Astrocyte (in vitro differentiated cells and primary cell): ENCODE measurements at regions not wholly inside any gene's neighbourhood (a gene's known extent, or its start where the extent isn't known, plus 50 kb on each side); places are given as distances from the start of the nearest gene placed in this dataset.

Experiments used
- DNase-seq: peaks from one replicate; pipeline ENCODE4 v3.0.0-alpha.2; 2010; ENCODE audit warnings: low read depth
- FAIRE-seq: peaks from 2 replicates; lab custom pipeline; 2011; peaks lifted over from hg19 to GRCh38; lab: Jason Lieb, UNC
- H2AFZ ChIP-seq: 2 replicates; pipeline ENCODE4 v1.6.0; 2012; ENCODE audit warnings: low read depth, low read length, inconsistent platforms
- H3K27ac ChIP-seq: 2 replicates; pipeline ENCODE4 v1.5.1; 2011; ENCODE audit warnings: low read depth, low read length, inconsistent platforms
- H3K27me3 ChIP-seq: 2 replicates; pipeline ENCODE4 v1.6.0; 2011; ENCODE audit warnings: low read length, inconsistent platforms; ENCODE audit not compliant: insufficient read depth
- H3K36me3 ChIP-seq: 2 replicates; pipeline ENCODE4 v1.5.1; 2011; ENCODE audit warnings: low read length, inconsistent platforms; ENCODE audit not compliant: insufficient read depth
- H3K4me1 ChIP-seq: 2 replicates; pipeline ENCODE4 v1.5.1; 2011; ENCODE audit warnings: low read length, inconsistent platforms; ENCODE audit not compliant: insufficient read depth
- H3K4me2 ChIP-seq: 2 replicates; pipeline ENCODE4 v1.6.0; 2012; ENCODE audit warnings: low read length, inconsistent platforms
- H3K4me3 ChIP-seq: 2 replicates; pipeline ENCODE4 v1.5.1; 2011; ENCODE audit warnings: low read depth, mild to moderate bottlenecking, low read length, inconsistent platforms; ENCODE audit not compliant: insufficient read depth
- H3K79me2 ChIP-seq: 2 replicates; pipeline ENCODE4 v1.6.0; 2012; ENCODE audit warnings: mild to moderate bottlenecking, low read length, inconsistent platforms; ENCODE audit not compliant: insufficient read depth
- H3K9ac ChIP-seq: 2 replicates; pipeline ENCODE4 v1.6.0; 2012; ENCODE audit warnings: mild to moderate bottlenecking, low read length, inconsistent platforms
- H3K9me3 ChIP-seq: 2 replicates; pipeline ENCODE4 v1.5.1; 2012; ENCODE audit warnings: low read depth, mild to moderate bottlenecking, low read length, inconsistent platforms; ENCODE audit not compliant: insufficient read depth
- H4K20me1 ChIP-seq: 2 replicates; pipeline ENCODE4 v1.6.0; 2012; ENCODE audit warnings: low read length, inconsistent platforms; ENCODE audit not compliant: insufficient read depth
- H3K27ac Mint-ChIP-seq: one replicate; pipeline ENCODE4 v1.8.0; 2021; ENCODE audit warnings: mild to moderate bottlenecking, mixed read lengths; ENCODE audit not compliant: unreplicated experiment
- H3K27me3 Mint-ChIP-seq: one replicate; pipeline ENCODE4 v1.8.0; 2021; ENCODE audit warnings: low read depth, mixed read lengths; ENCODE audit not compliant: unreplicated experiment
- H3K36me3 Mint-ChIP-seq: one replicate; pipeline ENCODE4 v1.8.0; 2021; ENCODE audit warnings: low read depth, mixed read lengths; ENCODE audit not compliant: unreplicated experiment
- H3K4me1 Mint-ChIP-seq: one replicate; pipeline ENCODE4 v1.8.0; 2021; ENCODE audit warnings: low read depth, mixed read lengths; ENCODE audit not compliant: unreplicated experiment
- H3K4me3 Mint-ChIP-seq: one replicate; pipeline ENCODE4 v1.8.0; 2021; ENCODE audit warnings: mild to moderate bottlenecking, moderate library complexity, mixed read lengths; ENCODE audit not compliant: unreplicated experiment
- H3K9me3 Mint-ChIP-seq: one replicate; pipeline ENCODE4 v1.8.0; 2021; ENCODE audit warnings: mild to moderate bottlenecking, mixed read lengths; ENCODE audit not compliant: unreplicated experiment
- EZH2 ChIP-seq: IDR thresholded peaks from 2 replicates; pipeline ENCODE4 v1.6.1; 2012; ENCODE audit warnings: mild to moderate bottlenecking, low read length, inconsistent platforms; ENCODE audit not compliant: insufficient read depth
- TF ChIP-seq, protein P1 (sequence below): IDR thresholded peaks from 2 replicates; pipeline ENCODE4 v1.5.1; 2011; ENCODE audit warnings: low read depth, mild to moderate bottlenecking, inconsistent platforms, low read length, moderate library complexity; ENCODE audit not compliant: insufficient read depth

DNA sequence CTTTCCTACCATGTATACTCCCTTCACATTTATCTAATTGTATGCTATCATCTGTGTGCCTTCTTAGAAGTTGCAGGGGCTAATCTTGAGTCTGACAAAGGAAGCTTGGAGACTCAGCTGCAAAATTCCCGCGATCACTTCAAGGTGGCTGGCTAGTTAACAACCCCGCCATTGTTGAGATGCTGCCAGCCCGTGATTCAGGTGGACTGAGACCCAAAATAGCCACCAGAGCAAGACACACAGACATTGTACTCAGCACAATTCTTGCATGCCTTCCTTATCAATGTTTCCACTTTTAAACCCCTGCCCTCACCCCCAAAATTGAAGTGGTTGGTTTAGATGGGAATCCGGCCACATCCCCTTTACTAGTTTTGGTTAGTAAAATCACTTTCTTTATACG lies 225.8 kb upstream of the ZNF717 start:
- TF ChIP-seq, protein P1, sequence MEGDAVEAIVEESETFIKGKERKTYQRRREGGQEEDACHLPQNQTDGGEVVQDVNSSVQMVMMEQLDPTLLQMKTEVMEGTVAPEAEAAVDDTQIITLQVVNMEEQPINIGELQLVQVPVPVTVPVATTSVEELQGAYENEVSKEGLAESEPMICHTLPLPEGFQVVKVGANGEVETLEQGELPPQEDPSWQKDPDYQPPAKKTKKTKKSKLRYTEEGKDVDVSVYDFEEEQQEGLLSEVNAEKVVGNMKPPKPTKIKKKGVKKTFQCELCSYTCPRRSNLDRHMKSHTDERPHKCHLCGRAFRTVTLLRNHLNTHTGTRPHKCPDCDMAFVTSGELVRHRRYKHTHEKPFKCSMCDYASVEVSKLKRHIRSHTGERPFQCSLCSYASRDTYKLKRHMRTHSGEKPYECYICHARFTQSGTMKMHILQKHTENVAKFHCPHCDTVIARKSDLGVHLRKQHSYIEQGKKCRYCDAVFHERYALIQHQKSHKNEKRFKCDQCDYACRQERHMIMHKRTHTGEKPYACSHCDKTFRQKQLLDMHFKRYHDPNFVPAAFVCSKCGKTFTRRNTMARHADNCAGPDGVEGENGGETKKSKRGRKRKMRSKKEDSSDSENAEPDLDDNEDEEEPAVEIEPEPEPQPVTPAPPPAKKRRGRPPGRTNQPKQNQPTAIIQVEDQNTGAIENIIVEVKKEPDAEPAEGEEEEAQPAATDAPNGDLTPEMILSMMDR: no peak
- TF ChIP-seq EZH2: no peak
- H3K27me3 ChIP-seq: no peaks in the 10 kb centered on the region
- H3K27ac Mint-ChIP-seq: no peak overlapping the region

DNA sequence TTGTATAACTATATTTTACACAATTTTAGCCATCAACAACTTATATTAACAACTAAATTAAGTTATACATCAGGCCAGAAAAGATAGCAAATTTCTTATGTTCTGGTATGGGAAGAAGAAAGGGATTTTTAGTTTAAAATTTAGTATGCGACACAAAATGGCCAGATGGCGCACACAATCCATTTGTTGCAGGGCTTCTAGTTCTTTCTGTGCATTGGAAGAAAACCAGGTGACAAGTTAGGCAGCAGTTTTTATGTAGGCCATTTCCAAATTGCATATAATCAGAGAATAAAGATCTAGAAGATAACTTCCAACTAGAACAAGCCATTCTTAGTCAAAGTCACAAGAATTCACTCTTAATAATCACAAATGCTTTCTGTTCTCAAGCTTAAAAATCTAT lies 230.1 kb upstream of the ZNF717 start:
- Histone ChIP-seq H3K9ac (no peak overlapping the region), H3K79me2 (no peaks in the 10 kb centered on the region), H3K36me3 (no peaks in the 10 kb centered on the region), H3K4me2 (no peak overlapping the region), H3K4me3 (no peak overlapping the region), H4K20me1 (no peaks in the 10 kb centered on the region), H3K27ac (no peak overlapping the region), H3K27me3 (no peaks in the 10 kb centered on the region), H3K4me1 (no peaks in the 10 kb centered on the region), H3K9me3 (no peaks in the 10 kb centered on the region), H2AFZ (no peak overlapping the region)
- H3K36me3 Mint-ChIP-seq: no peaks in the 10 kb centered on the region
- no peak overlapping the region for H3K27ac Mint-ChIP-seq
- TF ChIP-seq EZH2: no peak
- TF ChIP-seq, protein P1: no peak
- DNase-seq: no peak
- H3K4me1 Mint-ChIP-seq: no peaks in the 10 kb centered on the region
- FAIRE-seq: no peak
- H3K9me3 Mint-ChIP-seq: peaks cover 2% of the 10 kb centered on the region
- no peaks in the 10 kb centered on the region for H3K27me3 Mint-ChIP-seq
- H3K4me3 Mint-ChIP-seq: no peak overlapping the region

More for the DNA sequence above, 225.8 kb upstream of the ZNF717 start:
- no peak overlapping the region for H3K27ac ChIP-seq
- Mint-ChIP-seq H3K4me3 (no peak overlapping the region), H3K27me3 (no peaks in the 10 kb centered on the region), H3K36me3 (no peaks in the 10 kb centered on the region), H3K4me1 (no peaks in the 10 kb centered on the region), H3K9me3 (peaks cover 2% of the 10 kb centered on the region)
- no peaks in the 10 kb centered on the region for H3K9me3 ChIP-seq
- no peak overlapping the region for H3K4me2 ChIP-seq
- no peaks in the 10 kb centered on the region for H4K20me1 ChIP-seq
- DNase-seq (no peak), FAIRE-seq (no peak)
- H3K36me3 ChIP-seq: no peaks in the 10 kb centered on the region
- no peak overlapping the region for H2AFZ ChIP-seq
- H3K4me1 ChIP-seq: no peaks in the 10 kb centered on the region
- H3K4me3 ChIP-seq: no peak overlapping the region
- no peak overlapping the region for H3K9ac ChIP-seq
- no peaks in the 10 kb centered on the region for H3K79me2 ChIP-seq

DNA sequence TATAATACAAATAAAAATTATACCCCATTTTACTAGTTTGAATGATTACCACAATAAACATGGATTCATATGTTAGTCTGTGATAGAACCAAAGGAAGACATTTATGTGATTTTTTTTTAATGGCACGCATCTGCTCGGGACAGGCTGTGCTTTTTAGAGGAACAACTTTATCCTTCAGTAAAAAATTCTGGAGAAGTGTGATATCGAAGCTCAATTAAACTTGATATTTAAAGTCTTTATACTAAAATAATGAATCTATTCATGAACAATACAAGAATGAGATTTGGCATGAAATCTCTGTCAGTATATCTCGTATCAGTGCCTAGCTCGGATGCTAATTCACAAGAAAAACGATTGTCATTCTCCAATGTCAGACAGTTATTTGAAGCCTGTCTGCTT lies 230.8 kb upstream of the ZNF717 start:
- Mint-ChIP-seq H3K4me1 (no peaks in the 10 kb centered on the region), H3K27ac (no peak overlapping the region), H3K36me3 (no peaks in the 10 kb centered on the region), H3K27me3 (no peaks in the 10 kb centered on the region), H3K9me3 (peaks cover 2% of the 10 kb centered on the region), H3K4me3 (no peak overlapping the region)
- no peaks in the 10 kb centered on the region for H3K36me3 ChIP-seq
- no peaks in the 10 kb centered on the region for H3K79me2 ChIP-seq
- H3K27ac ChIP-seq: no peak overlapping the region
- no peaks in the 10 kb centered on the region for H4K20me1 ChIP-seq
- no peaks in the 10 kb centered on the region for H3K27me3 ChIP-seq
- H2AFZ ChIP-seq: no peak overlapping the region
- H3K4me2 ChIP-seq: no peak overlapping the region
- H3K4me3 ChIP-seq: no peak overlapping the region
- no peaks in the 10 kb centered on the region for H3K4me1 ChIP-seq
- DNase-seq (no peak), FAIRE-seq (no peak)
- TF ChIP-seq EZH2: no peak
- TF ChIP-seq, protein P1: no peak
- no peaks in the 10 kb centered on the region for H3K9me3 ChIP-seq
- H3K9ac ChIP-seq: no peak overlapping the region
